ENCODE measurements at regions not wholly inside any gene's neighbourhood (a gene's known extent, or its start where the extent isn't known, plus 50 kb on each side); places are given as distances from the start of the nearest gene placed in this dataset.

DNA sequence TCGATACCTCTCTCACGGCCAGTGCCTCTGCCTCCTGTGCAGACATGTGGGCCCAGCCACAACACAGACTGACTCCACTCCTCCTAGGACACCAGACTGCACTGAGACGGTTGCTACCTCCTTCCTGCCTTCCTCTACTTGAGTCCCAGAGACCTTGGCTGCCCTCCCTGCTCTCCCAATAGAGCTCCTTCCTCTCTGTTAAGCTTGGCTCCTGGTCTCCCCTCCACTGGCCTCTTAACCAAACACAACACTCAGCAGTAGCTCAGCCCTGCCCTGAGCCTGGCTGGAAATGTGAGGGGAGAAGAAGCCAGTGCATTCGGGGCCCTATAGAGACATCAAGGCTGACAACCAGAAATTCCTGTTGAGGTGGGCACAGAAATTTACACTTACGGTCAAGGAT lies 102.0 kb downstream of the HTR5A start:
- Histone ChIP-seq H3K27ac (no peak overlapping the region), H3K4me1 (peaks cover 0 to 4% (median 2%) of the 10 kb centered on the region in 4 donors), H3K27me3 (no peaks in the 10 kb centered on the region), H3K4me3 (no peak overlapping the region), H3K9me3 (peaks cover 0 to 3% (median 0%) of the 10 kb centered on the region in 4 donors), H3K36me3 (no peaks in the 10 kb centered on the region)
- DNase-seq (no peak), ATAC-seq (ENCODE audit: low FRiP score in 2 of 2) (no peak)
- no peak for TF ChIP-seq POLR2AphosphoS5 (IDR thresholded peaks at IDR 0.05)
- TF ChIP-seq CTCF (IDR thresholded peaks at IDR 0.05), result no peak
- no peak for TF ChIP-seq POLR2A (IDR thresholded peaks at IDR 0.05)
- no peak for TF ChIP-seq EP300 (IDR thresholded peaks at IDR 0.05)
- 63 to 76% methylated on average over 5 of the region's 5 CpGs for WGBS, 2 donors

GRCh38 chr7:155173905-155174304 lies 103.8 kb downstream of the HTR5A start:
- Histone ChIP-seq H3K27ac (no peak overlapping the region), H3K36me3 (no peaks in the 10 kb centered on the region), H3K4me3 (no peak overlapping the region), H3K9me3 (peaks cover 0 to 8% (median 0%) of the 10 kb centered on the region in 4 donors), H3K4me1 (peaks cover 0 to 4% (median 2%) of the 10 kb centered on the region in 4 donors), H3K27me3 (no peaks in the 10 kb centered on the region)
- ATAC-seq (ENCODE audit: low FRiP score in 2 of 2) (no peak), DNase-seq (no peak)
- TF ChIP-seq EP300 (IDR thresholded peaks at IDR 0.05), result no peak
- TF ChIP-seq POLR2A (IDR thresholded peaks at IDR 0.05), result no peak
- no peak for TF ChIP-seq POLR2AphosphoS5 (IDR thresholded peaks at IDR 0.05)
- no peak for TF ChIP-seq CTCF (IDR thresholded peaks at IDR 0.05)
- WGBS, 2 donors, result 82 to 87% methylated on average over 9 of the region's 9 CpGs

- no peak for DNase-seq
- TF ChIP-seq CTCF (IDR thresholded peaks at IDR 0.05) (no peak), EP300 (IDR thresholded peaks at IDR 0.05) (no peak), POLR2A (IDR thresholded peaks at IDR 0.05) (no peak), POLR2AphosphoS5 (IDR thresholded peaks at IDR 0.05) (no peak)
- ATAC-seq (ENCODE audit: low FRiP score in 2 of 2), result no peak
- Histone ChIP-seq H3K4me1 (no peaks in the 10 kb centered on the region), H3K27ac (no peak overlapping the region), H3K9me3 (peaks cover 0 to 8% (median 0%) of the 10 kb centered on the region in 4 donors), H3K4me3 (no peak overlapping the region), H3K27me3 (no peaks in the 10 kb centered on the region), H3K36me3 (no peaks in the 10 kb centered on the region)
- 94% methylated on average over 2 of the region's 2 CpGs for WGBS, 2 donors
These were observed 108.0 kb downstream of the HTR5A start for GRCh38 chr7:155178096-155178495.

DNA sequence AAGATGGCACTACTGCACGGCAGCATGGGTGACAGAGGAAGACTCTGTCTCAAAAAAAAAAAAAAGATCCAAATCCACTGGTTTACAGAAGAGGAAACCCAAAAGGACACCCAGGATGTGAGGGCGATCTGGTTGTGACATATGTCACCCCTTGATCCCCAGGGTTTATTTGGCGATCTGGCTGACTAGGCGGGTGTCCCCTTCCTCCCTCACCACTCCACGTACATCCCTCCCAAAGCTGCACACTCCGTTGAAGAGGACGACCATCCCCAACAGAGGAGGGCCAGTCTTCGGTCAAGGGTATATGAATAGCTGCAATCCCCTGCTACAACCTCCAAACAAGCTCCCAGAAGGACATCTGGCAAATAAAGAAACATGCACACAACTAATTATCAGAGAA lies 111.6 kb downstream of the HTR5A start:
- no peaks in the 10 kb centered on the region for H3K4me1 ChIP-seq
- 78% methylated on average over 8 of the region's 8 CpGs for WGBS, 2 donors

More for the DNA sequence above, 111.6 kb downstream of the HTR5A start:
- Histone ChIP-seq H3K27ac (no peak overlapping the region), H3K9me3 (peaks cover 13 to 25% (median 22%) of the 10 kb centered on the region in 4 donors), H3K27me3 (no peaks in the 10 kb centered on the region), H3K36me3 (no peaks in the 10 kb centered on the region), H3K4me3 (no peak overlapping the region)
- no peak for ATAC-seq (ENCODE audit: low FRiP score in 2 of 2)
- no peak for DNase-seq
- TF ChIP-seq CTCF (IDR thresholded peaks at IDR 0.05), result no peak
- TF ChIP-seq POLR2AphosphoS5 (IDR thresholded peaks at IDR 0.05), result no peak
- TF ChIP-seq POLR2A (IDR thresholded peaks at IDR 0.05), result no peak
- no peak for TF ChIP-seq EP300 (IDR thresholded peaks at IDR 0.05)
